ENCODE measurements at regions not wholly inside any gene's neighbourhood (a gene's known extent, or its start where the extent isn't known, plus 50 kb on each side); places are given as distances from the start of the nearest gene placed in this dataset.

- no peak for DNase-seq
Measured at GRCh38 chr20:56805313-56805712, 176.2 kb downstream of the TFAP2C start.

- no peak for DNase-seq
Measured at GRCh38 chr20:56805966-56806365, 176.9 kb downstream of the TFAP2C start.

GRCh38 chr20:56806952-56807517, 177.9 kb downstream of the TFAP2C start:
- DNase-seq: no peak

- DNase-seq: no peak
Measured at GRCh38 chr20:56808117-56808725, 179.1 kb downstream of the TFAP2C start.

- DNase-seq: no peak
Measured at GRCh38 chr20:56808732-56809131, 179.6 kb downstream of the TFAP2C start.

- DNase-seq: no peak
Measured at GRCh38 chr20:56809668-56810067, 180.6 kb downstream of the TFAP2C start.

- DNase-seq: no peak
Measured at GRCh38 chr20:56810141-56810540, 181.0 kb downstream of the TFAP2C start.

GRCh38 chr20:56815796-56816195, 186.7 kb downstream of the TFAP2C start:
- DNase-seq: no peak

GRCh38 chr20:56816349-56816748, 187.2 kb downstream of the TFAP2C start:
- DNase-seq: no peak

- DNase-seq: no peak
Measured at GRCh38 chr20:56817780-56818675, 188.9 kb downstream of the TFAP2C start.

- DNase-seq: no peak
Measured at GRCh38 chr20:56820984-56821383, 191.9 kb downstream of the TFAP2C start.

- DNase-seq: no peak
Measured at GRCh38 chr20:56826306-56826704, 197.2 kb downstream of the TFAP2C start.

GRCh38 chr20:56826705-56827665, 197.9 kb downstream of the TFAP2C start:
- DNase-seq: no peak

- DNase-seq: no peak
Measured at GRCh38 chr20:56827763-56828162, 198.7 kb downstream of the TFAP2C start.

GRCh38 chr20:56828402-56828801, 199.3 kb downstream of the TFAP2C start:
- no peak for DNase-seq

GRCh38 chr20:56829788-56830385, 200.8 kb downstream of the TFAP2C start:
- no peak for DNase-seq

- no peak for DNase-seq
Measured at GRCh38 chr20:56831795-56832194, 202.7 kb downstream of the TFAP2C start.

- DNase-seq: no peak
Measured at GRCh38 chr20:56833427-56833826, 204.3 kb downstream of the TFAP2C start.

GRCh38 chr20:56835829-56836550, 206.9 kb downstream of the TFAP2C start:
- no peak for DNase-seq

GRCh38 chr20:56839222-56839621, 210.1 kb downstream of the TFAP2C start:
- DNase-seq: no peak

- no peak for DNase-seq
Measured at GRCh38 chr20:56839786-56840185, 210.7 kb downstream of the TFAP2C start.
